Endothelial cell of umbilical vein (primary cell): ENCODE measurements at regions not wholly inside any gene's neighbourhood (a gene's known extent, or its start where the extent isn't known, plus 50 kb on each side); places are given as distances from the start of the nearest gene placed in this dataset.

Source experiments
- BruUV-seq: library from RNA; stranded (reverse); fragments of 400-500 nt; replicated peaks from 2 replicates; lab custom pipeline; 2021; lab: Mats Ljungman, UMichigan
- CTCF ChIA-PET: fragments of 300-600, 350-600 bp; sonication (Branson Sonifier 250); formaldehyde crosslinking; loops from one replicate; lab custom pipeline; 2021; ENCODE audit warnings: antibody characterized with exemption, inconsistent platforms; lab: Charles Lee
- POLR2A ChIA-PET: fragments of 300-600, 350-600 bp; sonication (Branson Sonifier 250); formaldehyde crosslinking; loops from one replicate; lab custom pipeline; 2021; ENCODE audit warnings: antibody characterized with exemption, inconsistent platforms; lab: Charles Lee
- DNase-seq: peaks from one replicate; pipeline ENCODE4 v3.0.0-alpha.2; 2011; ENCODE audit warnings: low read depth, low spot score
- FAIRE-seq: peaks from 2 replicates; lab custom pipeline; 2011; peaks lifted over from hg19 to GRCh38; lab: Jason Lieb, UNC
- H2AFZ ChIP-seq: 2 replicates; pipeline ENCODE4 v1.6.0; 2012; ENCODE audit warnings: low read depth, low read length, control low read depth, inconsistent platforms
- H3K27ac ChIP-seq: 2 replicates; pipeline ENCODE4 v1.5.1; 2011; ENCODE audit warnings: low read depth, mild to moderate bottlenecking, control low read depth, low read length, moderate library complexity; ENCODE audit not compliant: insufficient read depth
- H3K27me3 ChIP-seq, 2 experiments: 2 replicates each; pipeline versions ENCODE4 v1.6.0 to v1.6.1; 2011; ENCODE audit warnings: low read length in 2 of 2, mixed read lengths in 1 of 2; ENCODE audit not compliant: control insufficient read depth in 2 of 2, insufficient read depth in 2 of 2
- H3K36me3 ChIP-seq, 2 experiments: 2 replicates in 1 of 2; 3 replicates in 1 of 2; pipeline ENCODE4 v1.5.1; 2011; ENCODE audit warnings: low read length in 2 of 2, mild to moderate bottlenecking in 1 of 2, moderate library complexity in 1 of 2; ENCODE audit not compliant: control insufficient read depth in 2 of 2, insufficient read depth in 2 of 2; ENCODE audit errors: extremely low read depth in 1 of 2
- H3K4me1 ChIP-seq: 3 replicates; pipeline ENCODE4 v1.5.1; 2011; ENCODE audit warnings: mild to moderate bottlenecking, low read length; ENCODE audit not compliant: control insufficient read depth, insufficient read depth; ENCODE audit errors: extremely low read depth
- H3K4me2 ChIP-seq: 2 replicates; pipeline ENCODE4 v1.6.1; 2011; ENCODE audit warnings: low read length, control low read depth, mixed read lengths; ENCODE audit not compliant: insufficient read depth
- H3K4me3 ChIP-seq, 3 experiments: fragments of 200-600 bp in 1 of 3; sonication (generic), shearing (Covaris generic) in 1 of 3; replicated peaks in 1 of 3; 2 replicates each; pipeline ENCODE4 v1.5.1; 2011 to 2016; ENCODE audit warnings: control low read depth in 3 of 3, low read length in 3 of 3, mild to moderate bottlenecking in 2 of 3, inconsistent platforms in 1 of 3, low read depth in 1 of 3, moderate library complexity in 1 of 3; ENCODE audit not compliant: insufficient read depth in 1 of 3
- H3K79me2 ChIP-seq: 2 replicates; pipeline ENCODE4 v1.6.0; 2012; ENCODE audit warnings: low read length, inconsistent platforms; ENCODE audit not compliant: control insufficient read depth, insufficient read depth
- H3K9ac ChIP-seq: replicated peaks from 2 replicates; pipeline ENCODE3; 2011; ENCODE audit warnings: low read length, control low read depth; ENCODE audit not compliant: insufficient read depth; ENCODE audit errors: extremely low read depth
- H3K9me1 ChIP-seq: replicated peaks from 3 replicates; pipeline ENCODE4 v1.6.0; 2011; ENCODE audit warnings: mild to moderate bottlenecking, low read length; ENCODE audit not compliant: control insufficient read depth, insufficient read depth; ENCODE audit errors: extremely low read depth
- H3K9me3 ChIP-seq: replicated peaks from 2 replicates; pipeline ENCODE4 v1.5.1; 2012; ENCODE audit warnings: low read length, inconsistent platforms; ENCODE audit not compliant: control insufficient read depth, insufficient read depth
- H4K20me1 ChIP-seq: replicated peaks from 2 replicates; pipeline ENCODE3; 2011; ENCODE audit warnings: mild to moderate bottlenecking, low read length; ENCODE audit not compliant: control insufficient read depth, insufficient read depth; ENCODE audit errors: extremely low read depth
- EZH2 ChIP-seq: IDR thresholded peaks from 2 replicates; pipeline ENCODE4 v1.6.1; 2012; ENCODE audit warnings: borderline replicate concordance, low read depth, mild to moderate bottlenecking, moderate library complexity, low read length, inconsistent platforms; ENCODE audit not compliant: severe bottlenecking
- FOS ChIP-seq: IDR thresholded peaks from 2 replicates; pipeline ENCODE4 v1.6.1; 2011; ENCODE audit warnings: mild to moderate bottlenecking, low read length, moderate library complexity, borderline replicate concordance; ENCODE audit not compliant: insufficient read depth
- GATA2 ChIP-seq: IDR thresholded peaks from 2 replicates; pipeline ENCODE4 v1.7.0; 2011; ENCODE audit warnings: low read depth, mild to moderate bottlenecking, moderate library complexity, mixed read lengths, low read length; ENCODE audit not compliant: insufficient read length, insufficient read depth
- JUN ChIP-seq: IDR thresholded peaks from 2 replicates; pipeline ENCODE4 v1.6.1; 2011; ENCODE audit warnings: borderline replicate concordance, low read depth; ENCODE audit not compliant: insufficient read length, insufficient read depth
- MYC ChIP-seq: IDR thresholded peaks from one replicate; pipeline ENCODE4 v1.6.1; 2011; ENCODE audit warnings: mild to moderate bottlenecking, low read depth, low read length
- POLR2A ChIP-seq: IDR thresholded peaks from 2 replicates; pipeline ENCODE4 v1.6.1; 2012; ENCODE audit warnings: low read depth, mild to moderate bottlenecking, control low read depth, low read length
- POLR2AphosphoS5 ChIP-seq: IDR thresholded peaks from 2 replicates; pipeline ENCODE4 v1.6.1; 2012; ENCODE audit warnings: low read depth, mild to moderate bottlenecking, control low read depth, low read length, moderate library complexity; ENCODE audit not compliant: insufficient read depth
- dilution Hi-C: fragments of 300-500 bp; cut with MboI; formaldehyde crosslinking; loops from one replicate; pipeline ENCODE4 v1.15.0; 2019; ENCODE audit warnings: low sequenced_read_pairs; ENCODE audit not compliant: extremely low pct_ligation_motif_present
- intact Hi-C: fragments of 100-400 bp; cut with micrococcal nuclease; formaldehyde crosslinking; loops from one replicate; pipeline ENCODE4 v1.10.0; 2022
- TF ChIP-seq, protein P1 (sequence below): IDR thresholded peaks from 2 replicates; pipeline ENCODE4 v1.6.1; 2011; ENCODE audit not compliant: insufficient read depth, insufficient read length
- TF ChIP-seq, protein P2 (sequence below), 2 donors: IDR thresholded peaks; 1 replicate in 1 of 2; 2 replicates in 1 of 2; pipeline ENCODE4 v1.5.1; 2011; ENCODE audit warnings: low read length in 2 of 2, mild to moderate bottlenecking in 2 of 2, moderate library complexity in 2 of 2, control low read depth in 1 of 2, inconsistent platforms in 1 of 2, low read depth in 1 of 2; ENCODE audit not compliant: insufficient read depth in 1 of 2; ENCODE audit errors: extremely low read depth in 1 of 2

DNA sequence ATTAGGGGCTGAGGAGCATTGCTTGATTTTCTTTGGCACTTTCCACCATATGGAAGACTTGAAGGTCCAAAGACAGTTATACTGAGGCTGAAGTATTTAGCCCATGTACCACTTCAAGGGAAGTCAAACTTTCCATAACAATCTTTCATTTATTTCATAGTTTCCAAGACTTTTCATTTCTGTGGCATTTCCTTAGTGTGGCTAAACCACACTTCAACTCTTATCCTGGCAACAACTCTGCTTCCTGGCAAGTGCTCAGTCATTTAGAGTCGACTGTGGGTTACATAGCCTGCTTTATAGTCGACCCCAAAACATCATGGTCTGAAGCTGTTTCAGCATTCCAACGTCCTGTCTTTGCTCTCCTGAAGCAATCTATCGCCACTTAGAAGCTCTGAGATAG is 343.0 kb upstream of the SEMA3D start:
- no TSS peak for BruUV-seq

More for the DNA sequence above, 343.0 kb upstream of the SEMA3D start:
- dilution Hi-C loops (no loop called here), intact Hi-C loops (no loop called here)
- DNase-seq (peak; percentile 63), FAIRE-seq (no peak)
- Histone ChIP-seq H3K9me3 (no peaks in the 10 kb centered on the region), H3K9me1 (no peaks in the 10 kb centered on the region), H2AFZ (peak overlapping the region; percentile 26), H4K20me1 (no peaks in the 10 kb centered on the region), H3K4me1 (no peaks in the 10 kb centered on the region), H3K36me3 (no peaks in the 10 kb centered on the region), H3K9ac (no peak overlapping the region), H3K79me2 (no peaks in the 10 kb centered on the region), H3K4me3 (no peak overlapping the region), H3K27ac (no peak overlapping the region), H3K4me2 (no peak overlapping the region), H3K27me3 (no peaks in the 10 kb centered on the region)
- ChIA-PET POLR2A (no interaction called here), CTCF (interaction anchor here (1.3 kb wide), 1 partner anchor 10 kb away, joined by 3 read pairs; no protein-coding TSS in a partner anchor)
- TF ChIP-seq, protein P1, sequence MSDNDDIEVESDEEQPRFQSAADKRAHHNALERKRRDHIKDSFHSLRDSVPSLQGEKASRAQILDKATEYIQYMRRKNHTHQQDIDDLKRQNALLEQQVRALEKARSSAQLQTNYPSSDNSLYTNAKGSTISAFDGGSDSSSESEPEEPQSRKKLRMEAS = no peak
- TF ChIP-seq FOS = no peak
- no peak for TF ChIP-seq MYC
- TF ChIP-seq, protein P2, sequence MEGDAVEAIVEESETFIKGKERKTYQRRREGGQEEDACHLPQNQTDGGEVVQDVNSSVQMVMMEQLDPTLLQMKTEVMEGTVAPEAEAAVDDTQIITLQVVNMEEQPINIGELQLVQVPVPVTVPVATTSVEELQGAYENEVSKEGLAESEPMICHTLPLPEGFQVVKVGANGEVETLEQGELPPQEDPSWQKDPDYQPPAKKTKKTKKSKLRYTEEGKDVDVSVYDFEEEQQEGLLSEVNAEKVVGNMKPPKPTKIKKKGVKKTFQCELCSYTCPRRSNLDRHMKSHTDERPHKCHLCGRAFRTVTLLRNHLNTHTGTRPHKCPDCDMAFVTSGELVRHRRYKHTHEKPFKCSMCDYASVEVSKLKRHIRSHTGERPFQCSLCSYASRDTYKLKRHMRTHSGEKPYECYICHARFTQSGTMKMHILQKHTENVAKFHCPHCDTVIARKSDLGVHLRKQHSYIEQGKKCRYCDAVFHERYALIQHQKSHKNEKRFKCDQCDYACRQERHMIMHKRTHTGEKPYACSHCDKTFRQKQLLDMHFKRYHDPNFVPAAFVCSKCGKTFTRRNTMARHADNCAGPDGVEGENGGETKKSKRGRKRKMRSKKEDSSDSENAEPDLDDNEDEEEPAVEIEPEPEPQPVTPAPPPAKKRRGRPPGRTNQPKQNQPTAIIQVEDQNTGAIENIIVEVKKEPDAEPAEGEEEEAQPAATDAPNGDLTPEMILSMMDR (IDR thresholded peaks at IDR 0.05; ENCODE audit: extremely low read depth in 1 of 2, insufficient read depth in 1 of 2, low read depth in 1 of 2, low read length in 2 of 2) = no peak
- TF ChIP-seq JUN = no peak
- no peak for TF ChIP-seq POLR2AphosphoS5
- no peak for TF ChIP-seq GATA2
- TF ChIP-seq EZH2 = no peak
- no peak for TF ChIP-seq POLR2A
